ENCODE measurements at regions not wholly inside any gene's neighbourhood (a gene's known extent, or its start where the extent isn't known, plus 50 kb on each side); places are given as distances from the start of the nearest gene placed in this dataset.

DNA sequence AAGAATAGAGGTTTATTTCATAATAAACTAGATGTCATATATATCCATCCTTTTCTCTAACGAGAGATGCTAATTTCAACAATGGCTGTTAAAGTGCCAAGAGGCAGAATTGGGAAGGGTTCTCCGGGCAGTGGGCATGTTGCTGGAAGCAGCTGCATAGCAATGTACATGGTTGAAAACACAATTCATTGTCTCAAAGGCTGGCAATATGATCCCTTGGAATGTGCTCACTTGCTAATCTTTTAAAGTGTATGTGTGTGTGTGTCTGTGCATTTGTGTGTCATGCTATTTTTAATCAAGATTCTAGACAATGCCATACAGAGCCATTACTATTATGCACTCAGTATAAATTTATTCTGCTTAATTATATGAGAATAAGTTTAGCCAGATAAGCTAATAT lies 1020.3 kb downstream of the NAALADL2 start:
- Histone ChIP-seq H3K9me2 (ENCODE audit: insufficient read depth) (no peaks in the 10 kb centered on the region), H3K36me3 (ENCODE audit: low read depth) (no peaks in the 10 kb centered on the region), H2AFZ (no peak overlapping the region), H3F3A (ENCODE audit: insufficient read depth, low read depth) (no peaks in the 10 kb centered on the region), H3K27ac (no peak overlapping the region), H3K9me3 (ENCODE audit: insufficient read depth, low read depth) (no peaks in the 10 kb centered on the region), H3K4me1 (replicated peaks; ENCODE audit: insufficient read depth) (no peaks in the 10 kb centered on the region), H4K20me1 (ENCODE audit: insufficient read depth) (no peaks in the 10 kb centered on the region), H3K79me2 (ENCODE audit: low read depth) (no peaks in the 10 kb centered on the region), H3K4me3 (no peak overlapping the region), H3K4me2 (no peak overlapping the region), H3K27me3 (ENCODE audit: insufficient read depth, low read depth) (no peaks in the 10 kb centered on the region)
- no peak for DNase-seq
- BruUV-seq (replicated peaks) = no TSS peak
- TF ChIP-seq EZH2 (IDR thresholded peaks at IDR 0.05; ENCODE audit: low read depth) (no peak), CTCF (conservative IDR thresholded peaks at IDR 0.05) (no peak)
- ChIA-PET POLR2A (ENCODE audit: unreplicated experiment) (no interaction called here), CTCF (no interaction called here)
- intact Hi-C loops (cut with micrococcal nuclease; ENCODE audit: unreplicated experiment) = no loop called here

GRCh38 chr3:175869404-175869803 lies 1010.3 kb downstream of the NAALADL2 start:
- H3K27me3 ChIP-seq (ENCODE audit: insufficient read depth, low read depth) = no peaks in the 10 kb centered on the region
- H3K36me3 ChIP-seq (ENCODE audit: low read depth) = no peaks in the 10 kb centered on the region
- no peak overlapping the region for H3K4me2 ChIP-seq
- H3K27ac ChIP-seq = no peak overlapping the region
- no peak for TF ChIP-seq EZH2 (IDR thresholded peaks at IDR 0.05; ENCODE audit: low read depth)
- TF ChIP-seq CTCF (conservative IDR thresholded peaks at IDR 0.05) = no peak
- H2AFZ ChIP-seq = no peak overlapping the region
- no peaks in the 10 kb centered on the region for H4K20me1 ChIP-seq (ENCODE audit: insufficient read depth)
- no peaks in the 10 kb centered on the region for H3K4me1 ChIP-seq (replicated peaks; ENCODE audit: insufficient read depth)
- no peaks in the 10 kb centered on the region for H3K79me2 ChIP-seq (ENCODE audit: low read depth)
- BruUV-seq (replicated peaks) = no TSS peak
- no peak overlapping the region for H3K4me3 ChIP-seq
- intact Hi-C loops (cut with micrococcal nuclease; ENCODE audit: unreplicated experiment) = no loop called here
- POLR2A ChIA-PET (ENCODE audit: unreplicated experiment) = interaction anchor here (0.6 to 0.9 kb wide), 2 partner anchors 82 to 1128 kb away, joined by 3 read pairs; no protein-coding TSS in a partner anchor
- no peak for DNase-seq
- CTCF ChIA-PET = no interaction called here
- no peaks in the 10 kb centered on the region for H3K9me2 ChIP-seq (ENCODE audit: insufficient read depth)
- H3F3A ChIP-seq (ENCODE audit: insufficient read depth, low read depth) = no peaks in the 10 kb centered on the region
- no peaks in the 10 kb centered on the region for H3K9me3 ChIP-seq (ENCODE audit: insufficient read depth, low read depth)

DNA sequence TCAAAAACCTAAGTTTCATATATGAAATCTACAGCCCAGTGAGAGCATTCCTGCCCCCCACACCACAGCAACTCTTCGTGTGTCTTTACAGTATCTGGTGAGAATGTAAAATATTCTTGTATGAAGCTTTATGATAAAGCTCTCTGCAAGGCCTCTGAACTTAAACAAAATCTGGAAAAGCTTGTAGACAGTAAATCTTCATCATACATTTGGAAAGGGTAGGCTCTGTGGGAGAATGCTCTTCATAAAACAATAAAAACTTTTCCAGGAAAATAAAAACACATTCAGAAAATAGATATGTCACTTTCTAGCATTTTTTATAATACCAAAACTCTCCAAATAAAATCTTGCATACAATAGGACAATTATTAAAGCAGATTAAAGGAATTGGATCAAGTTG lies 1009.5 kb downstream of the NAALADL2 start:
- POLR2A ChIA-PET (ENCODE audit: unreplicated experiment) = no interaction called here
- Histone ChIP-seq H3K9me2 (ENCODE audit: insufficient read depth) (no peaks in the 10 kb centered on the region), H3K9me3 (ENCODE audit: insufficient read depth, low read depth) (no peaks in the 10 kb centered on the region), H3K4me3 (no peak overlapping the region), H3K4me2 (no peak overlapping the region), H3F3A (ENCODE audit: insufficient read depth, low read depth) (no peaks in the 10 kb centered on the region), H4K20me1 (ENCODE audit: insufficient read depth) (no peaks in the 10 kb centered on the region), H3K4me1 (replicated peaks; ENCODE audit: insufficient read depth) (no peaks in the 10 kb centered on the region), H3K27ac (no peak overlapping the region), H3K27me3 (ENCODE audit: insufficient read depth, low read depth) (no peaks in the 10 kb centered on the region), H2AFZ (peak overlapping the region; percentile 58), H3K79me2 (ENCODE audit: low read depth) (no peaks in the 10 kb centered on the region), H3K36me3 (ENCODE audit: low read depth) (no peaks in the 10 kb centered on the region)
- DNase-seq = no peak
- intact Hi-C loops (cut with micrococcal nuclease; ENCODE audit: unreplicated experiment) = no loop called here
- no TSS peak for BruUV-seq (replicated peaks)
- TF ChIP-seq EZH2 (IDR thresholded peaks at IDR 0.05; ENCODE audit: low read depth) (no peak), CTCF (conservative IDR thresholded peaks at IDR 0.05) (no peak)
- CTCF ChIA-PET = no interaction called here

Data from PC-9 (cell line).